ENCODE measurements at regions not wholly inside any gene's neighbourhood (a gene's known extent, or its start where the extent isn't known, plus 50 kb on each side); places are given as distances from the start of the nearest gene placed in this dataset.
A peak's percentile ranks its signal among the peaks of the same experiment; 100 is the strongest.

DNA sequence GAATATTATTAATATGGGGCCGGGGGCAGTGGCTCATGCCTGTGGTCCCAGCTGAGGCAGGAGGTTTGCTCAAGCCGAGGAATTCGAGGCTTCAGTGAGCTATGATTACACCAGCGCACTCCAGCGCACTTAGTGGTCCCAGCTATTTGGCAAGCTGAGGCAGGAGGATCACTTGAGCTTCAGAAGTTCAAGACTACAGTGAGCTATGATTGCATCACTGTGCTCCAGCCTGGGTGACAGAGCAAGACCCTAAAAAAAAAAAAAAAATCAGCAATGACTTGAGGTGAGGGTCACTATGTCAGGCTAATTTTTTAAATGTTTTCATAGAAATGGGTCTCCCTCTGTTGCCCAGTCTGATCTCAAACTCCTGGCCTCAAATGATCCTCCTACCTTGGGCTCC is 243.4 kb downstream of the RBM19 start:
- no peaks in the 10 kb centered on the region for H3K36me3 ChIP-seq (ENCODE audit: control insufficient read depth, insufficient read depth, low read length)
- no peak overlapping the region for H3K4me3 Mint-ChIP-seq (ENCODE audit: unreplicated experiment)
- BruUV-seq (replicated peaks) = no TSS peak
- TF ChIP-seq, protein P1, sequence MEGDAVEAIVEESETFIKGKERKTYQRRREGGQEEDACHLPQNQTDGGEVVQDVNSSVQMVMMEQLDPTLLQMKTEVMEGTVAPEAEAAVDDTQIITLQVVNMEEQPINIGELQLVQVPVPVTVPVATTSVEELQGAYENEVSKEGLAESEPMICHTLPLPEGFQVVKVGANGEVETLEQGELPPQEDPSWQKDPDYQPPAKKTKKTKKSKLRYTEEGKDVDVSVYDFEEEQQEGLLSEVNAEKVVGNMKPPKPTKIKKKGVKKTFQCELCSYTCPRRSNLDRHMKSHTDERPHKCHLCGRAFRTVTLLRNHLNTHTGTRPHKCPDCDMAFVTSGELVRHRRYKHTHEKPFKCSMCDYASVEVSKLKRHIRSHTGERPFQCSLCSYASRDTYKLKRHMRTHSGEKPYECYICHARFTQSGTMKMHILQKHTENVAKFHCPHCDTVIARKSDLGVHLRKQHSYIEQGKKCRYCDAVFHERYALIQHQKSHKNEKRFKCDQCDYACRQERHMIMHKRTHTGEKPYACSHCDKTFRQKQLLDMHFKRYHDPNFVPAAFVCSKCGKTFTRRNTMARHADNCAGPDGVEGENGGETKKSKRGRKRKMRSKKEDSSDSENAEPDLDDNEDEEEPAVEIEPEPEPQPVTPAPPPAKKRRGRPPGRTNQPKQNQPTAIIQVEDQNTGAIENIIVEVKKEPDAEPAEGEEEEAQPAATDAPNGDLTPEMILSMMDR (IDR thresholded peaks at IDR 0.05; ENCODE audit: insufficient read depth in 1 of 2, low read depth in 1 of 2, low read length in 1 of 2, severe bottlenecking in 1 of 2, unreplicated experiment in 1 of 2) = no peak
- H3K9me3 ChIP-seq = peaks cover 6% of the 10 kb centered on the region; the same call in 1 of the 2 replicates
- no peaks in the 10 kb centered on the region for H3K27me3 Mint-ChIP-seq (ENCODE audit: insufficient read depth, unreplicated experiment)
- ChIA-PET CTCF (interaction anchor here (0.6 kb wide), 1 partner anchor 42 kb away, joined by 3 read pairs; no protein-coding TSS in a partner anchor), POLR2A (interaction anchor here (0.5 kb wide), 1 partner anchor 70 kb away, joined by 3 read pairs; no protein-coding TSS in a partner anchor)
- intact Hi-C loops (cut with micrococcal nuclease; ENCODE audit: unreplicated experiment) = no loop called here
- peaks cover 30% of the 10 kb centered on the region for H3K4me1 ChIP-seq
- peaks cover 10% of the 10 kb centered on the region for H3K36me3 Mint-ChIP-seq (ENCODE audit: insufficient read depth, unreplicated experiment)
- H3K9me3 Mint-ChIP-seq (ENCODE audit: unreplicated experiment) = peaks cover 10% of the 10 kb centered on the region
- no peaks in the 10 kb centered on the region for H3K27me3 ChIP-seq (replicated peaks; ENCODE audit: control insufficient read depth, insufficient read depth, low read length)
- H3K4me1 Mint-ChIP-seq (ENCODE audit: low read depth, unreplicated experiment) = peaks cover 26% of the 10 kb centered on the region
- DNase-seq = no peak
- H3K27ac Mint-ChIP-seq (ENCODE audit: unreplicated experiment) = no peak overlapping the region
- no peak overlapping the region for H3K4me3 ChIP-seq (ENCODE audit: low read depth, low read length)

- H3K4me3 Mint-ChIP-seq (ENCODE audit: unreplicated experiment) = no peak overlapping the region
- ChIA-PET POLR2A (no interaction called here), CTCF (no interaction called here)
- H3K36me3 ChIP-seq (ENCODE audit: control insufficient read depth, insufficient read depth, low read length) = no peaks in the 10 kb centered on the region
- no peaks in the 10 kb centered on the region for H3K27me3 Mint-ChIP-seq (ENCODE audit: insufficient read depth, unreplicated experiment)
- DNase-seq = peak; percentile 21 to 46
- H3K4me1 Mint-ChIP-seq (ENCODE audit: low read depth, unreplicated experiment) = peaks cover 14% of the 10 kb centered on the region
- no peaks in the 10 kb centered on the region for H3K9me3 ChIP-seq
- TF ChIP-seq, protein P1 (IDR thresholded peaks at IDR 0.05; ENCODE audit: insufficient read depth in 1 of 2, low read depth in 1 of 2, low read length in 1 of 2, severe bottlenecking in 1 of 2, unreplicated experiment in 1 of 2) = no peak
- no peaks in the 10 kb centered on the region for H3K27me3 ChIP-seq (replicated peaks; ENCODE audit: control insufficient read depth, insufficient read depth, low read length)
- no peak overlapping the region for H3K4me3 ChIP-seq (ENCODE audit: low read depth, low read length)
- H3K9me3 Mint-ChIP-seq (ENCODE audit: unreplicated experiment) = no peaks in the 10 kb centered on the region
- peak overlapping the region; percentile 18 for H3K27ac Mint-ChIP-seq (ENCODE audit: unreplicated experiment)
- H3K36me3 Mint-ChIP-seq (ENCODE audit: insufficient read depth, unreplicated experiment) = peaks cover 10% of the 10 kb centered on the region
- H3K4me1 ChIP-seq = peaks cover 25% of the 10 kb centered on the region
- intact Hi-C loops (cut with micrococcal nuclease; ENCODE audit: unreplicated experiment) = no loop called here
- no TSS peak for BruUV-seq (replicated peaks)
Observed at GRCh38 chr12:113720629-113721028, 245.5 kb downstream of the RBM19 start.

DNA sequence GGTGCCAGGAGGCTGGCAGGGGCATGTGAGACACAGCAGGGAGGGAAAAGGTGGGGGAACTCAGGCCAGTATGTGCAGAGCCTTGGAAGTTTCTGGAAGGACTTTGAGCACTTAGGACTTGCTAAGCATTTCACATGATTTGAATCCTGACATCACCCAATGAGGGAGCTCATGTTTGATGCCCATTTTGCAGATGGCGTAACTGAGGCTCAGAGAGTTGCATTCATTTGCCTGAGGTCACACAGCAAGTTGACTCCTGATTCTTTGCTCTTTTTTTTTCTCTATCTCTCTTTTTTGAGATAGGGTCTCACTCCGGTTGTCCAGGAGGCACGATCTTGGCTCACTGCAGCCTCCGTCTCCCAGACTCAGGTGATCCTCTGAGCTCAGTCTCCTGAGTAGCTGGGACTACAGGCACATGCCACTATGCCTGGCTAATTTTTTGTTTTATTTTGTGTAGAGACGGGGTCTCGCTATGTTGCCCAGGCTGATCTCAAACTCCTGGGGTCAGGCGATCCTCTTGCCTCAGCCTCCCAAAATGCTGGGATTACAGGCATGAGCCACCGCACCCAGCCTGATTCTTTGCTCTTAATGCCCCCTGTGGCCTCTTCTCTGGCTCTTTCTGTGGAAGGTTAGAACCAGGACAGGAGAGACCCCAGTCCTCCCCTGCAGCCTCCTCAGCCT is 246.1 kb downstream of the RBM19 start:
- intact Hi-C loops (cut with micrococcal nuclease; ENCODE audit: unreplicated experiment) = no loop called here
- peaks cover 14% of the 10 kb centered on the region for H3K4me1 Mint-ChIP-seq (ENCODE audit: low read depth, unreplicated experiment)
- TF ChIP-seq, protein P1 (IDR thresholded peaks at IDR 0.05; ENCODE audit: insufficient read depth in 1 of 2, low read depth in 1 of 2, low read length in 1 of 2, severe bottlenecking in 1 of 2, unreplicated experiment in 1 of 2) = no peak

More for the DNA sequence above, 246.1 kb downstream of the RBM19 start:
- no peaks in the 10 kb centered on the region for H3K9me3 ChIP-seq
- POLR2A ChIA-PET = no interaction called here
- Mint-ChIP-seq H3K27me3 (ENCODE audit: insufficient read depth, unreplicated experiment) (no peaks in the 10 kb centered on the region), H3K36me3 (ENCODE audit: insufficient read depth, unreplicated experiment) (peaks cover 10% of the 10 kb centered on the region), H3K27ac (ENCODE audit: unreplicated experiment) (peak overlapping the region; percentile 18), H3K4me3 (ENCODE audit: unreplicated experiment) (no peak overlapping the region), H3K9me3 (ENCODE audit: unreplicated experiment) (no peaks in the 10 kb centered on the region)
- no peak for DNase-seq
- no peaks in the 10 kb centered on the region for H3K27me3 ChIP-seq (replicated peaks; ENCODE audit: control insufficient read depth, insufficient read depth, low read length)
- H3K4me3 ChIP-seq (ENCODE audit: low read depth, low read length) = no peak overlapping the region
- CTCF ChIA-PET = interaction anchor here (0.9 kb wide), 1 partner anchor 107 kb away, joined by 5 read pairs; no protein-coding TSS in a partner anchor
- peaks cover 25% of the 10 kb centered on the region for H3K4me1 ChIP-seq
- H3K36me3 ChIP-seq (ENCODE audit: control insufficient read depth, insufficient read depth, low read length) = no peaks in the 10 kb centered on the region
- no TSS peak for BruUV-seq (replicated peaks)

Data from Caco-2 (cell line).